ENCODE measurements at regions not wholly inside any gene's neighbourhood (a gene's known extent, or its start where the extent isn't known, plus 50 kb on each side); places are given as distances from the start of the nearest gene placed in this dataset.

GRCh38 chr6:153539602-153540001 is 408.5 kb upstream of the RGS17 start:
- no peak overlapping the region for H3K27ac Mint-ChIP-seq
- no peaks in the 10 kb centered on the region for H3K36me3 Mint-ChIP-seq (ENCODE audit: low read depth)
- H3K27me3 Mint-ChIP-seq (ENCODE audit: low read depth) = no peaks in the 10 kb centered on the region
- H3K4me3 Mint-ChIP-seq = no peak overlapping the region
- TF ChIP-seq, protein P1, sequence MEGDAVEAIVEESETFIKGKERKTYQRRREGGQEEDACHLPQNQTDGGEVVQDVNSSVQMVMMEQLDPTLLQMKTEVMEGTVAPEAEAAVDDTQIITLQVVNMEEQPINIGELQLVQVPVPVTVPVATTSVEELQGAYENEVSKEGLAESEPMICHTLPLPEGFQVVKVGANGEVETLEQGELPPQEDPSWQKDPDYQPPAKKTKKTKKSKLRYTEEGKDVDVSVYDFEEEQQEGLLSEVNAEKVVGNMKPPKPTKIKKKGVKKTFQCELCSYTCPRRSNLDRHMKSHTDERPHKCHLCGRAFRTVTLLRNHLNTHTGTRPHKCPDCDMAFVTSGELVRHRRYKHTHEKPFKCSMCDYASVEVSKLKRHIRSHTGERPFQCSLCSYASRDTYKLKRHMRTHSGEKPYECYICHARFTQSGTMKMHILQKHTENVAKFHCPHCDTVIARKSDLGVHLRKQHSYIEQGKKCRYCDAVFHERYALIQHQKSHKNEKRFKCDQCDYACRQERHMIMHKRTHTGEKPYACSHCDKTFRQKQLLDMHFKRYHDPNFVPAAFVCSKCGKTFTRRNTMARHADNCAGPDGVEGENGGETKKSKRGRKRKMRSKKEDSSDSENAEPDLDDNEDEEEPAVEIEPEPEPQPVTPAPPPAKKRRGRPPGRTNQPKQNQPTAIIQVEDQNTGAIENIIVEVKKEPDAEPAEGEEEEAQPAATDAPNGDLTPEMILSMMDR (IDR thresholded peaks at IDR 0.05; ENCODE audit: unreplicated experiment in 3 of 3) = no peak
- H3K4me1 Mint-ChIP-seq = no peaks in the 10 kb centered on the region
- H3K9me3 Mint-ChIP-seq = peaks cover 10% of the 10 kb centered on the region

- H3K27ac Mint-ChIP-seq = no peak overlapping the region
- no peaks in the 10 kb centered on the region for H3K27me3 Mint-ChIP-seq (ENCODE audit: low read depth)
- no peaks in the 10 kb centered on the region for H3K36me3 Mint-ChIP-seq (ENCODE audit: low read depth)
- TF ChIP-seq, protein P1 (IDR thresholded peaks at IDR 0.05; ENCODE audit: unreplicated experiment in 3 of 3) = no peak
- H3K4me1 Mint-ChIP-seq = no peaks in the 10 kb centered on the region
- H3K4me3 Mint-ChIP-seq = no peak overlapping the region
- peaks cover 4% of the 10 kb centered on the region for H3K9me3 Mint-ChIP-seq
These were observed 407.4 kb upstream of the RGS17 start for GRCh38 chr6:153538491-153538890.

GRCh38 chr6:153537422-153537821 is 406.3 kb upstream of the RGS17 start:
- Mint-ChIP-seq H3K4me3 (no peak overlapping the region), H3K27me3 (ENCODE audit: low read depth) (no peaks in the 10 kb centered on the region), H3K4me1 (no peaks in the 10 kb centered on the region), H3K36me3 (ENCODE audit: low read depth) (no peaks in the 10 kb centered on the region), H3K9me3 (no peaks in the 10 kb centered on the region), H3K27ac (no peak overlapping the region)
- TF ChIP-seq, protein P1 (IDR thresholded peaks at IDR 0.05; ENCODE audit: unreplicated experiment in 3 of 3) = no peak

- Mint-ChIP-seq H3K4me1 (no peaks in the 10 kb centered on the region), H3K27me3 (ENCODE audit: low read depth) (no peaks in the 10 kb centered on the region), H3K4me3 (no peak overlapping the region), H3K36me3 (ENCODE audit: low read depth) (no peaks in the 10 kb centered on the region), H3K9me3 (peaks cover 6% of the 10 kb centered on the region), H3K27ac (no peak overlapping the region)
- TF ChIP-seq, protein P1 (IDR thresholded peaks at IDR 0.05; ENCODE audit: unreplicated experiment in 3 of 3) = no peak
These were observed 395.4 kb upstream of the RGS17 start for GRCh38 chr6:153526479-153526878.

DNA sequence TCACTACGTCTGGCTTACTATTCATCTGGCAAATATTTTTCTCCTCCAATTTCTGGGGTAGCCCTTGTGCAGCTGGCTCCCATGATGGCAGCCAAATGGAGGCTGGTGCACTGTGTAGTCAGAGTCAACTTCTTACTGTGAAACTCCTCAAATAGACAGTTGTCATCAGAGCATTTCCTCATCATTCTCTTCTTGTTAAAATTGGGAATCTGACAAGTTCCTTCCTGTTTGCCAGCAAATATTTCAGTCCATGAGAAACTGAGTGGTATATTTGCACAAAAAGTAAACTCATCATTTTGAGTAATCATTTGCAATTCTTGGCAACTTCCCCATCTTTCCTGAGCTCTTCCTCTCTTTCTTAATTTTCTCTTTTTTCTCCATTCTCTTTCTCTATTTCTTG is 394.9 kb upstream of the RGS17 start:
- Mint-ChIP-seq H3K9me3 (peaks cover 2% of the 10 kb centered on the region), H3K27me3 (ENCODE audit: low read depth) (no peaks in the 10 kb centered on the region), H3K4me3 (no peak overlapping the region), H3K27ac (no peak overlapping the region), H3K4me1 (no peaks in the 10 kb centered on the region), H3K36me3 (ENCODE audit: low read depth) (no peaks in the 10 kb centered on the region)
- TF ChIP-seq, protein P1 (IDR thresholded peaks at IDR 0.05; ENCODE audit: unreplicated experiment in 3 of 3) = no peak

DNA sequence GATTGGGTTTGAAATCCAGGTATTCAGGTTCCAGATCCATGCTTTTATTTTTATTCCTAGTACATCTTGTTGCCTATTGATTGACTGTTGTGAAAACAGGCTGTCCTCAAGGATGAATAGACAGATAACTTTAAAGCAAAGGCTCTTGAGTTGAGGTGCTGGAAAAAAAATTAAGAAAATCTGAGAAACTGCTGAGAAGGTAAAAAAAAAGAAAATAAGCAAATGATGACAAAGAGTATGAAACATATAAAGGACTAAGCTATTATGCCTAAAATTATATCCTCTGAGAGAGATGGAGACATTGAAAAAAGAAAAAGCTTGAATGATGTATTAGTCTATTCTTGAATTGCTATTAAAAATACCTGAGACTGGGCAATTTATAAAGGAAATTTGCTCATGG is 392.3 kb upstream of the RGS17 start:
- Mint-ChIP-seq H3K27ac (no peak overlapping the region), H3K36me3 (ENCODE audit: low read depth) (no peaks in the 10 kb centered on the region), H3K4me3 (no peak overlapping the region), H3K27me3 (ENCODE audit: low read depth) (no peaks in the 10 kb centered on the region), H3K4me1 (no peaks in the 10 kb centered on the region), H3K9me3 (peaks cover 13% of the 10 kb centered on the region)
- TF ChIP-seq, protein P1 (IDR thresholded peaks at IDR 0.05; ENCODE audit: unreplicated experiment in 3 of 3) = no peak

Measured in nephron (organoid).